ENCODE measurements at regions not wholly inside any gene's neighbourhood (a gene's known extent, or its start where the extent isn't known, plus 50 kb on each side); places are given as distances from the start of the nearest gene placed in this dataset.
"Not testable (repeated sequence)": the region's sequence is repeated elsewhere in the genome, so short reads cannot be mapped to it uniquely, and the experiment has no call there.

GRCh38 chr3:106328224-106328623, 459.4 kb upstream of the CBLB start:
- no peak for DNase-seq

GRCh38 chr3:106329521-106329920, 460.7 kb upstream of the CBLB start:
- DNase-seq, result no peak

GRCh38 chr3:106331636-106332035, 462.8 kb upstream of the CBLB start:
- DNase-seq, result no peak

- no peak for DNase-seq
These were observed 463.3 kb upstream of the CBLB start for GRCh38 chr3:106332129-106332528.

- DNase-seq, result no peak
These were observed 464.1 kb upstream of the CBLB start for GRCh38 chr3:106332884-106333283.

GRCh38 chr3:106333911-106334618, 465.3 kb upstream of the CBLB start:
- no peak for DNase-seq

GRCh38 chr3:106336619-106337018, 467.8 kb upstream of the CBLB start:
- no peak for DNase-seq

GRCh38 chr3:106337116-106337515, 468.3 kb upstream of the CBLB start:
- DNase-seq, result no peak

- DNase-seq, result no peak
These were observed 469.9 kb upstream of the CBLB start for GRCh38 chr3:106338582-106339214.

- no peak for DNase-seq
These were observed 470.7 kb upstream of the CBLB start for GRCh38 chr3:106339551-106339950.

- no peak for DNase-seq
These were observed 472.3 kb upstream of the CBLB start for GRCh38 chr3:106341087-106341486.

GRCh38 chr3:106341586-106342162, 472.9 kb upstream of the CBLB start:
- no peak for DNase-seq

GRCh38 chr3:106342386-106342785, 473.6 kb upstream of the CBLB start:
- DNase-seq, result no peak

GRCh38 chr3:106343811-106344210, 475.0 kb upstream of the CBLB start:
- DNase-seq, result no peak

GRCh38 chr3:106345353-106346027, 476.7 kb upstream of the CBLB start:
- no peak for DNase-seq

- DNase-seq, result no peak
These were observed 478.5 kb upstream of the CBLB start for GRCh38 chr3:106347350-106347749.

- DNase-seq, result no peak
These were observed 479.4 kb upstream of the CBLB start for GRCh38 chr3:106348139-106348690.

- DNase-seq, result no peak
These were observed 480.5 kb upstream of the CBLB start for GRCh38 chr3:106349191-106349881.

GRCh38 chr3:106355873-106356272, 487.1 kb upstream of the CBLB start:
- DNase-seq, result no peak

- no peak for DNase-seq
These were observed 490.9 kb upstream of the CBLB start for GRCh38 chr3:106359692-106360091.

GRCh38 chr3:106360901-106361300, 492.1 kb upstream of the CBLB start:
- DNase-seq, result not testable (repeated sequence)

- no peak for DNase-seq
These were observed 495.7 kb upstream of the CBLB start for GRCh38 chr3:106364477-106364876.
